OCI-LY3 (cell line): ENCODE measurements at regions not wholly inside any gene's neighbourhood (a gene's known extent, or its start where the extent isn't known, plus 50 kb on each side); places are given as distances from the start of the nearest gene placed in this dataset.
A peak's percentile ranks its signal among the peaks of the same experiment; 100 is the strongest.
"Not testable (repeated sequence)": the region's sequence is repeated elsewhere in the genome, so short reads cannot be mapped to it uniquely, and the experiment has no call there.

Source experiments
- H2AFZ ChIP-seq: fragments of 200-600, 300-600 bp; shearing (Covaris generic); 2 replicates; pipeline ENCODE4 v1.6.0; 2014; ENCODE audit warnings: antibody characterized with exemption, low read depth, low read length
- H3K27ac ChIP-seq: fragments of 200-600, 300-600 bp; sonication (generic); 2 replicates; pipeline ENCODE4 v1.5.1; 2014; ENCODE audit warnings: mild to moderate bottlenecking, low read length, moderate library complexity, mixed read lengths
- H3K27me3 ChIP-seq: fragments of 200-600, 300-600 bp; sonication (generic); 2 replicates; pipeline ENCODE4 v1.6.1; 2014; ENCODE audit warnings: low read depth, low read length, mixed read lengths
- H3K36me3 ChIP-seq: fragments of 200-600, 300-600 bp; sonication (generic); replicated peaks from 2 replicates; pipeline ENCODE3; 2014; ENCODE audit warnings: low read depth, low read length, mixed read lengths
- H3K4me1 ChIP-seq: fragments of 300-600, 200-600 bp; sonication (generic); 2 replicates; pipeline ENCODE4 v1.6.1; 2014; ENCODE audit warnings: low read length, mixed read lengths
- H3K4me2 ChIP-seq: fragments of 200-600, 300-600 bp; sonication (generic); 2 replicates; pipeline ENCODE4 v1.6.1; 2014; ENCODE audit warnings: low read length, mixed read lengths
- H3K4me3 ChIP-seq: fragments of 300-600, 200-600 bp; sonication (generic); 2 replicates; pipeline ENCODE4 v1.5.1; 2014; ENCODE audit warnings: antibody characterized with exemption, mild to moderate bottlenecking, low read length, moderate library complexity
- H3K79me2 ChIP-seq: fragments of 300-600, 200-600 bp; shearing (Covaris generic); 2 replicates; pipeline ENCODE4 v1.6.1; 2014; ENCODE audit warnings: mild to moderate bottlenecking, low read length, mixed read lengths
- H3K9ac ChIP-seq: fragments of 300-600, 200-600 bp; shearing (Covaris generic); 2 replicates; pipeline ENCODE4 v1.6.0; 2014; ENCODE audit warnings: mild to moderate bottlenecking, low read length, moderate library complexity
- H3K9me3 ChIP-seq: fragments of 200-600, 300-600 bp; shearing (Covaris generic); 2 replicates; pipeline ENCODE4 v1.6.1; 2014; ENCODE audit warnings: low read length, mixed read lengths; ENCODE audit not compliant: insufficient read depth
- H4K20me1 ChIP-seq: fragments of 200-600, 300-600 bp; sonication (generic); 2 replicates; pipeline ENCODE4 v1.6.1; 2016; ENCODE audit warnings: low read length, mixed read lengths; ENCODE audit not compliant: insufficient read depth
- CTCF ChIP-seq: fragments of 200-600, 300-600 bp; sonication (generic); IDR thresholded peaks from 2 replicates; pipeline ENCODE4 v1.5.1; 2014; ENCODE audit warnings: antibody characterized with exemption, low read length, low read depth
- EZH2phosphoT487 ChIP-seq: fragments of 200-600 bp; shearing (Covaris generic); IDR thresholded peaks from 2 replicates; pipeline ENCODE4 v1.6.1; 2018; ENCODE audit warnings: antibody characterized with exemption, mixed run types, low read depth

- Histone ChIP-seq H3K9me3 (no peaks in the 10 kb centered on the region), H3K79me2 (no peaks in the 10 kb centered on the region), H2AFZ (no peak overlapping the region), H3K27ac (no peak overlapping the region), H3K36me3 (no peaks in the 10 kb centered on the region), H3K4me2 (no peak overlapping the region), H3K27me3 (no peaks in the 10 kb centered on the region), H3K9ac (no peak overlapping the region), H3K4me3 (no peak overlapping the region), H3K4me1 (peaks cover 3% of the 10 kb centered on the region; the same call in 1 of the 2 replicates), H4K20me1 (no peaks in the 10 kb centered on the region)
- TF ChIP-seq CTCF (no peak), EZH2phosphoT487 (no peak)
These were observed 1499.5 kb upstream of the ADGRL3 start for GRCh38 chr4:59700651-59701050.

- no peak overlapping the region for H3K27ac ChIP-seq
- H4K20me1 ChIP-seq: no peaks in the 10 kb centered on the region
- H3K36me3 ChIP-seq: no peaks in the 10 kb centered on the region
- H3K9ac ChIP-seq: no peak overlapping the region
- peak overlapping the region; percentile 26 for H3K4me3 ChIP-seq
- peak overlapping the region; percentile 31 for H3K4me2 ChIP-seq
- H3K27me3 ChIP-seq: no peaks in the 10 kb centered on the region
- peaks cover 4% of the 10 kb centered on the region for H3K4me1 ChIP-seq
- H3K79me2 ChIP-seq: no peaks in the 10 kb centered on the region
- TF ChIP-seq CTCF: no peak
- TF ChIP-seq EZH2phosphoT487: no peak
- H2AFZ ChIP-seq: peak overlapping the region; percentile 32
- H3K9me3 ChIP-seq: no peaks in the 10 kb centered on the region
These were observed 1495.5 kb upstream of the ADGRL3 start for GRCh38 chr4:59704616-59705015.

- no peak overlapping the region for H3K4me2 ChIP-seq
- H2AFZ ChIP-seq: no peak overlapping the region
- TF ChIP-seq EZH2phosphoT487: no peak
- no peak for TF ChIP-seq CTCF
- H3K36me3 ChIP-seq: no peaks in the 10 kb centered on the region
- H3K9me3 ChIP-seq: no peaks in the 10 kb centered on the region
- H3K4me3 ChIP-seq: no peak overlapping the region
- no peak overlapping the region for H3K9ac ChIP-seq
- H3K4me1 ChIP-seq: peaks cover 6% of the 10 kb centered on the region
- no peak overlapping the region for H3K27ac ChIP-seq
- H4K20me1 ChIP-seq: no peaks in the 10 kb centered on the region
- no peaks in the 10 kb centered on the region for H3K27me3 ChIP-seq
- H3K79me2 ChIP-seq: no peaks in the 10 kb centered on the region
These were observed 1487.7 kb upstream of the ADGRL3 start for GRCh38 chr4:59712470-59712869.

- not testable (repeated sequence) for H3K9ac ChIP-seq, H3K4me1 ChIP-seq, H4K20me1 ChIP-seq
These were observed 1475.8 kb upstream of the ADGRL3 start for GRCh38 chr4:59724286-59724685.

GRCh38 chr4:59727745-59728144, 1472.4 kb upstream of the ADGRL3 start:
- no peak overlapping the region for H2AFZ ChIP-seq
- no peaks in the 10 kb centered on the region for H3K9me3 ChIP-seq
- H3K27me3 ChIP-seq: no peaks in the 10 kb centered on the region
- no peak overlapping the region for H3K4me3 ChIP-seq
- H3K27ac ChIP-seq: no peak overlapping the region
- no peak overlapping the region for H3K9ac ChIP-seq
- H3K79me2 ChIP-seq: no peaks in the 10 kb centered on the region
- TF ChIP-seq EZH2phosphoT487 (no peak), CTCF (no peak)
- H3K4me1 ChIP-seq: no peaks in the 10 kb centered on the region
- no peaks in the 10 kb centered on the region for H3K36me3 ChIP-seq
- no peaks in the 10 kb centered on the region for H4K20me1 ChIP-seq
- no peak overlapping the region for H3K4me2 ChIP-seq

More at GRCh38 chr4:59724286-59724685, 1475.8 kb upstream of the ADGRL3 start:
- H3K4me2 ChIP-seq, H2AFZ ChIP-seq, H3K79me2 ChIP-seq, H3K9me3 ChIP-seq, H3K27ac ChIP-seq, H3K27me3 ChIP-seq, H3K4me3 ChIP-seq, H3K36me3 ChIP-seq: not testable (repeated sequence)
